ENCODE measurements at regions not wholly inside any gene's neighbourhood (a gene's known extent, or its start where the extent isn't known, plus 50 kb on each side); places are given as distances from the start of the nearest gene placed in this dataset.
"Not testable (repeated sequence)": the region's sequence is repeated elsewhere in the genome, so short reads cannot be mapped to it uniquely, and the experiment has no call there.

DNA sequence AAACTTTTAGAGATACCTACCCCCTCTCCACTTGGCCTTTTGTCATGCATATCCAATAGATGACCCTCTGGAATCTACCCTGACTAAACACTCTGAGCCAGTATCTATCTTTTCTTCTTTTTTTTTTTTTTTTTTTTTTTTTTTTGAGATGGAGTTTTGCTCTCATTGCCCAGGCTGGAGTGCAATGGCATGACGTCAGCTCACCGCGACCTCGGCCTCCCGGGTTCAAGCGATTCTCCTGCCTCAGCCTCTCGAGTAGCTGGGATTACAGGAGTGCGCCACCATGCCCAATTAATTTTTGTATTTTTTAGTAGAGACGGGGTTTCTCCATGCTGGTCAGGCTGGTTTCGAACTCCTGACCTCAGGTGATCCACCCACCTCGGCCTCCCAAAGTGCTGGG is 50.8 kb upstream of the GRIN2B start:
- DNase-seq: not testable (repeated sequence)

GRCh38 chr12:14043776-14044175 is 62.4 kb upstream of the GRIN2B start:
- DNase-seq: no peak

GRCh38 chr12:14048941-14049545 is 67.6 kb upstream of the GRIN2B start:
- no peak for DNase-seq

DNA sequence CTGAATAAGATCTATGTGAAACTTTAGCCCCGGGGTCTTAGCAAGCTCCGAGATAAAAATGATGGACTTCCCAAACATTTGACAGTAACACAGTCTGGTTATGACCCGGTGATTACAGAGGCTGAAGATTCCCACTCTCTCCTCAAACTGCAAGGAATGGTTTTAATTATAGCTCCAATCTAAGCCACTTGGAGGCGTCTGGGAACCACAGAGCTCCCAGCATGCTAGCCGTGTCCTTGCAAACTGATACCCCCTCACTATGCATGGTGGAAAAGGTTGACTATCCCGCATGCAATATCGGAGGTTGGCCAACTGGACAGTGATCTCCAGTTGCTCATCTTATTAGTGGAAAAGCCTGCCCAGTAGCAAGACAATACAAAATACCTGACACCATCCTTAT is 76.5 kb upstream of the GRIN2B start:
- no peak for DNase-seq

GRCh38 chr12:14058717-14059116 is 77.3 kb upstream of the GRIN2B start:
- DNase-seq: no peak

- DNase-seq: no peak
Observed at GRCh38 chr12:14059548-14059947, 78.1 kb upstream of the GRIN2B start.

DNA sequence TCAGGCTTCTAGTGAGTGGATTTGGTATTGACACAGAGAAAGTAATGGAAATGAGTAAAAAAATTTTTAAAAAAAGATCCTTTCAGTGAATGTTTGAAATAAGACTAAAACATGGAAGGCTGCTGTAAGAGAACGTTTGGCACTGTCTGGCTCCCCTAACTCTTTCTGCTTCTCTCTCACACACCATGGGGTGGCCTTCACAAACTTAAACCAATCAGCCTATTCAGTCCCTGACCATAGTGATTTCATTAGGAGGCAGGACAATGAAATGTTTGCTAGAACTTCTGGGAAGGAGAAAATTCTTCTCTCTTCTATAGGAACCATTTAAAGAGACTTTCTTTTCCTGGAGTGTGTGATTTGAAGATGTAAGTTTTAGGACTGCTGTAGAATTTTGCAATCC is 84.2 kb upstream of the GRIN2B start:
- DNase-seq: no peak

DNA sequence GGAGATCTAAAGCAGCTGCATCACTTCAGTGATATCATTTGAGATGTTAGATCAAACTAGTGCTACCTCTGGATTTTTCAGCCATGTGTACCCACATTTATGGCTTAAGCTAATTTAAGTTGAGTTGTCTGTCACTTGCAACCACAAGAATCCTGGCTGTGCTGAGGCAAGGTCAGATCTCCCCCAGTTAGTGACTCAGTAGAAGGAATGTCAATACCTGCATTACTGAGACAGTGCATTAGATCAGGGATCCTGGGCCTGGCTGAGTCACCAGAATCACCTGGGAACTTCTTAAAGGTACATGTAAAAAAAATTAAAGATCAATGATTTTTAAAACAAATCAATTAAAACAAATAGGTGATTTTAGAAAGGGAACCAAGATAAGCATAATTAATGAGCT is 84.6 kb upstream of the GRIN2B start:
- no peak for DNase-seq

- DNase-seq: no peak
Observed at GRCh38 chr12:14068961-14069360, 87.6 kb upstream of the GRIN2B start.

DNA sequence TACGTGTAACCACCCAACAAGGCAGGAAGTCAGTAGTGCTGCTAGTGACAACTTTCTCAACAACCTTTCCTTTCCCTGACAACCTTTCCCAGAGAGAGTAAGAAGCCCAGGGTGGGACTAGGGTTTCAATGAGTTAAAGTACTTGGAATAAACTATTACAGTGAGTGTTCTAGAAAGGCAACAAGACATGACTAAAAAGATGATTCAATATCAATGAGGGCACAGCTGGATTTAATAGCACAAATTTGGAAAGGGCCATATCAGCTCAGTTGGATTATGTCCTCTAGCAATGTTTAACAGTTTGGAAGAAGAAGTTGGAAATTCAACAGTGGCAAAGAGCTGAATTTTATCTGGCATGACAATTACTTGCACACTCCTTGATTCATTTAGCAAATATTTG is 90.4 kb upstream of the GRIN2B start:
- DNase-seq: no peak

- DNase-seq: no peak
Observed at GRCh38 chr12:14072987-14073386, 91.6 kb upstream of the GRIN2B start.

DNA sequence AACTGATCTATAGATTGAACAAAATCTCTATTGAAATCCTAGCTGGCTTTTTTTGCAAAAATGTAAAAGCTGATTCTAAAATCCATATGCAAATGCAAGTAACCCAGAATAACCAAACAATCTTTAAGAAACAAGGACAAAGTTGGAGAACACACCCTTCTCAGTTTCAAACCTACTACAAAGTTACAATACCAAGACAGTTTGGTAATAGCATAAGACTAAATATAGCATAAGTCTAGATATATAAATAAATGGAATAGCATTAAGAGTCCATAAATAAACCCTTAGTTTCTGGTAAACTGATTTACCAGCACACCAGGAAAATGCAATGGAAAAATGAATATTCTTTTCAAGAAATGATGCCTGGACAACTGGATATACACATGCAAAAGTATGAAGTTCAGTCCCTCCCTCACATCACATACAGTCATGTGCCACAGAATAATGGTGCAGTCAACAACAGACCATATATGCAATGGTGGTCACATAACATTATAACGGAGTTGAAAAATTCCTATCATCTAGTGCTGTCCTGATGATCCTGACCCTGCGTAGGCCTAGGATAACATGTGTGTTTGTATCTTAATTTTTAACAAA is 94.5 kb upstream of the GRIN2B start:
- no peak for DNase-seq

- DNase-seq: no peak
Observed at GRCh38 chr12:14076538-14076937, 95.1 kb upstream of the GRIN2B start.

- DNase-seq: no peak
Observed at GRCh38 chr12:14086838-14087237, 105.4 kb upstream of the GRIN2B start.

DNA sequence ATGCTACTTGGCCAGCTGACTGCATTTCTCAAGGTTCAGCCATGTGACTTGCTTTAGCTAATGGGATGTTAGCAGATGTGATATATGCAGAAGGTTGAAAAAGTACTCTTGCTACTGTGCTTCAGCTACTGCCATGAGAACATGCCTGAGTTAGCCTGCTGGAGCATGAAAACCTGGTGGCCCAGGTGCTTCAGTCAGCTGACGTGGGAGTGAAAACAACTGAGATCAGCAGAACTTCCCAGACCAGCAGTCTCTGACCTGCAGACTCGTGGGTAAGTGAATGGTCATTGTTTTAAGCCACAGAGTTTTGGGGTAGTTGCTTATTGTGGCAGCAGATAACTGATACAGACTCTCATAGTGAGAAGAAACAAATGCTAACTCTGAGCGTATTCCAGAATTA is 118.6 kb upstream of the GRIN2B start:
- no peak for DNase-seq

DNA sequence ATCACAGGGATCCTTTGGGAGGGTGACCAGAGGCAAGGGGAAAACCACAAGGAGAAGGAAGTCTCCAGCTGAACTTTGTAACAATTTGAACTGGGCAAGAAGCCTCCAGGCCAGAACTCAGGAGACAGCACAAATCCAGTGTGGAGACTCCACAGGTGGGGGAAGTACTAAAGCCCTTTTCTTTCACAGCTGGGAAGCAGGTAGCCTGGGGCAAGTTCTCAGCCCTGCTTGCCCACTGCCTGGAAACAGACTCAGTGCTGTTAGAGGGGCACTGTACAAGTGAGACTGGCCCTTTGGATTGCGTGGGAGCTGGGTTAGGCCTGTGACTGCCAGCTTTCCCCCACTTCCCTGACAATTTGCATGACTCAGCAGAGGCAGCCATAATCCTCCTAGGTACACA is 120.2 kb upstream of the GRIN2B start:
- DNase-seq: not testable (repeated sequence)

DNA sequence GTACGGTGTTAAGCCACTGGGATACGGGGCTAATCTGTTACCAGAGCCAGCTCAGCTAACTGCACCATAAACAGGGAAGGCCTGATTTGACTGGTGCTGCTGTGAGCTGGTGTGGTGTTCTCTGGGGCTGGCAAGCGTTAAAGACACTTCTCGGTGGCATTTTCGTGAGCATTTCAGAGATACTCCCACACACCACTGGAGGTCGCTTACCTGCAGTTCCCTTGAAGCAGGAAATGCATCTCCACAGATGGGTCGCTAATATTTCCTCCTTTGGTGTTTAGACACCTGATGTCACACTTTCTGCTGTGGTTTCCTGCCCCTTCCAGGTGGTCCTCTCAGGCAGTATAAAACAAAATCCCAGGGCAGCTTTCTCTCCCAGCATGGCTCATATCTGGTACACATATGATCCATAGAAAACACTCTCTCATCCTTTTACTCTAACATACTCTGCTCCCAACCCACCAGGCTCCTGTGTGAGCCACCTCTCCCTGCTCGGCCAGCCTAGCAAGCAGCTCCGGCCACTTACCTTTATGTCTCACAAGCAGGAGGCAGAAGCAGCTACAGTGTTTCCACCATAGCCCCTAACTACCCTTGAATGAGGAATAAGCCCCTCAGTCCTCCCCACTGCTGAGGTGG is 129.9 kb upstream of the GRIN2B start:
- DNase-seq: no peak

- no peak for DNase-seq
Observed at GRCh38 chr12:14113031-14113430, 131.6 kb upstream of the GRIN2B start.

DNA sequence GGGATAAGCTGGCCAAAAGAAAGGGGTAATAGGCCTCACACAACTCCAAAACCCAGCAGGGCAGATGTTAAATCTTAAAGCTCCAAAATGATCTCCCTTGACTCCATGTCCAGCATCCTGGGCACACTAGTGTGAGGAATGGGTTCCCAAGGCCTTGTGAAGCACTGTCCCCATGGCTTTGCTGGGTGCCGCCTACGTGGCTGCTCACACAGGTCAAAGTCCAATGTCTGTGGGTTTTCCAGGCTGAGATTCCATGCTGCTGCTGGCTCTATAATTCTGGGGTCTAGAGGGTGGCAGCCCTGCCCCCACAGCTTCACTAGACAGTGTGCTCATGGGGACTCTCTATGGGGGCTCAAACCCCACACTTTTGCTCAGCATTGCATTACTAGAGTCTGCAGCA is 145.3 kb upstream of the GRIN2B start:
- no peak for DNase-seq

DNA sequence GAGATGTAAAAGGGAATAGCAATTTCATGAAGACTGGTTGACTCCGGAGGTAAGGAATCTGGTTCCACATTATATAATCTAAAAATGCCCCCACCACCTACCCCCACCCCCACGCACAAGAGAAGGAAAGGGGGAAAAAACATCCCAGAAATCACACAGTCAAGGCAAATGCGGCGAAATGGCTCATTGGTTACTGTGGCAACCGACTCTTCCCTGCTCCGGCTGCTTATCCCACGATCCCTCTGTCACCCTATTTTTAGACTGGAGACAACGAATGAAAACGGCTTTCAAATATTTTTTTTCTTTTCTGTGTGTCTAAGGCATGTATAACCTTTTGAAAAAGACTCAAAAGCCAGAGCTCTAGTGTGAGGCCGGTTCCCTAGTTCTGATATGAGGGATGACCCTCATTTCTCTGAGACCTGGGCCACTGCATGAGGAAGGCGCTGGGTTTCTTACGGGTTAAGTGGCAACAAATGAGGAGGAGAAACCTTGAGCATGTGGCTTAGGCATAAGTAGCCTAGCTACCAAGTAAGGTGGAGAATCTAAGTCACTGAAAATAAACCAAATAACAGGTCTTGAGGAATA is 148.3 kb upstream of the GRIN2B start:
- no peak for DNase-seq

- no peak for DNase-seq
Observed at GRCh38 chr12:14135996-14136395, 154.6 kb upstream of the GRIN2B start.

- no peak for DNase-seq
Observed at GRCh38 chr12:14138495-14138894, 157.1 kb upstream of the GRIN2B start.

GRCh38 chr12:14148489-14149270 is 167.3 kb upstream of the GRIN2B start:
- DNase-seq: no peak

DNA sequence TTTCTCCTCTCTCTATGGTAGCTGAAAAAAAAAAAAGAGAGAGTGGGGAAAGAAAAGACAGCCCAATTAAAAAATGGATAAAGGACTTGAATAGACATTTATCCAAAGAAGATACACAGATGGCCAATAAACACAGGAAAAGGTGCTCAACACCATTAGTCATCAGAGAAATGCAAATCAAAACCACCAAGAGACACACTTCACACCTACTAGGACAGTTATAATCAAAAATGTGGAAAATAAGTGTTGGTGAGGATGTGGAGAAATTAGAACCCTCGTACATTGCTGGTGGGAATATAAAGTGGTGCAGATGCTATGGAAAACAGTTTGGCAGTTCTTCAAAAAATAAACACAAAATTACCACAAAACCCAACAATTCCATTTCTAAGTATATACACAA is 172.4 kb upstream of the GRIN2B start:
- no peak for DNase-seq

All from activated naive CD4-positive, alpha-beta T cell treated with Interleukin-2 at 50 U/mL for 16 hours (primary cell).